IMR-90 (cell line): ENCODE measurements at regions not wholly inside any gene's neighbourhood (a gene's known extent, or its start where the extent isn't known, plus 50 kb on each side); places are given as distances from the start of the nearest gene placed in this dataset.

Source experiments
- ATAC-seq: fragments of 200-7000 bp; cut with Tn5 transposase; 2 replicates; pipeline ENCODE4 v1.9.1; 2020; ENCODE audit warnings: low read depth, mild to moderate bottlenecking, moderate library complexity
- BruUV-seq: library from RNA; stranded (reverse); fragments of 400-500 nt; replicated peaks from 2 replicates; lab custom pipeline; 2021; lab: Mats Ljungman, UMichigan
- CTCF ChIA-PET: fragments of 300-600 bp; formaldehyde crosslinking; extraction: SDS; loops from one replicate; lab custom pipeline; 2021; ENCODE audit warnings: antibody characterized with exemption; lab: Yijun Ruan, JAX
- POLR2A ChIA-PET: fragments of 300-600 bp; sonication (Branson Sonifier 250); formaldehyde crosslinking; loops from one replicate; lab custom pipeline; 2022; ENCODE audit warnings: antibody characterized with exemption; ENCODE audit not compliant: unreplicated experiment; lab: Charles Lee
- DNase-seq: peaks from one replicate; pipeline ENCODE4 v3.0.0; 2013
- H2AFZ ChIP-seq: replicated peaks from 2 replicates; pipeline ENCODE3; 2013; ENCODE audit warnings: low read length, mild to moderate bottlenecking; ENCODE audit not compliant: poor library complexity
- H2AK5ac ChIP-seq: 2 replicates; pipeline ENCODE4 v1.6.1; 2013; ENCODE audit warnings: low read depth, low read length, inconsistent platforms
- H2AK9ac ChIP-seq: replicated peaks from 2 replicates; pipeline ENCODE3; 2013; ENCODE audit warnings: mild to moderate bottlenecking, low read depth, low read length, moderate library complexity; ENCODE audit not compliant: poor library complexity
- H2BK120ac ChIP-seq: 2 replicates; pipeline ENCODE4 v1.6.1; 2013; ENCODE audit warnings: low read depth, low read length, inconsistent platforms
- H2BK15ac ChIP-seq: 3 replicates; pipeline ENCODE4 v1.6.1; 2013; ENCODE audit warnings: low read depth, low read length, inconsistent platforms
- H2BK20ac ChIP-seq: 2 replicates; pipeline ENCODE4 v1.6.1; 2013; ENCODE audit warnings: low read depth, mild to moderate bottlenecking, inconsistent platforms, low read length, moderate library complexity
- H2BK5ac ChIP-seq: 2 replicates; pipeline ENCODE4 v1.6.1; 2013; ENCODE audit warnings: mild to moderate bottlenecking, low read depth, low read length, inconsistent platforms; ENCODE audit not compliant: poor library complexity, severe bottlenecking
- H3K14ac ChIP-seq: replicated peaks from 2 replicates; pipeline ENCODE4 v1.6.1; 2013; ENCODE audit warnings: low read depth, low read length, inconsistent platforms
- H3K18ac ChIP-seq: 2 replicates; pipeline ENCODE4 v1.6.1; 2013; ENCODE audit warnings: low read depth, low read length, control low read depth
- H3K23ac ChIP-seq: 2 replicates; pipeline ENCODE4 v1.6.1; 2013; ENCODE audit warnings: low read depth, low read length, inconsistent platforms
- H3K27ac ChIP-seq: 2 replicates; pipeline ENCODE4 v1.5.1; 2013; ENCODE audit warnings: mild to moderate bottlenecking, control low read depth, low read length; ENCODE audit not compliant: insufficient read depth
- H3K27me3 ChIP-seq: 2 replicates; pipeline ENCODE4 v1.6.1; 2013; ENCODE audit warnings: low read length; ENCODE audit not compliant: control insufficient read depth, insufficient read depth
- H3K36me3 ChIP-seq: 2 replicates; pipeline ENCODE4 v1.6.1; 2013; ENCODE audit warnings: low read length, mixed read lengths; ENCODE audit not compliant: control insufficient read depth, insufficient read depth
- H3K4ac ChIP-seq: 2 replicates; pipeline ENCODE4 v1.6.1; 2013; ENCODE audit warnings: low read depth, low read length, inconsistent platforms
- H3K4me1 ChIP-seq: 2 replicates; pipeline ENCODE4 v1.6.1; 2013; ENCODE audit warnings: low read length, mixed read lengths; ENCODE audit not compliant: control insufficient read depth, insufficient read depth
- H3K4me2 ChIP-seq: 2 replicates; pipeline ENCODE4 v1.6.1; 2013; ENCODE audit warnings: low read depth, mild to moderate bottlenecking, control low read depth, low read length, moderate library complexity
- H3K4me3 ChIP-seq: 2 replicates; pipeline ENCODE4 v1.5.1; 2013; ENCODE audit warnings: low read depth, mild to moderate bottlenecking, control low read depth, low read length, moderate library complexity; ENCODE audit not compliant: insufficient read depth
- H3K56ac ChIP-seq: 2 replicates; pipeline ENCODE4 v1.6.1; 2013; ENCODE audit warnings: low read length, inconsistent platforms; ENCODE audit not compliant: insufficient read depth; ENCODE audit errors: extremely low read depth
- H3K79me1 ChIP-seq, 2 experiments: 2 replicates each; pipeline ENCODE4 v1.6.1; 2013; ENCODE audit warnings: low read length in 2 of 2, inconsistent platforms in 1 of 2, low read depth in 1 of 2
- H3K9ac ChIP-seq: 2 replicates; pipeline ENCODE4 v1.6.1; 2013; ENCODE audit warnings: low read depth, low read length, control low read depth
- H3K9me1 ChIP-seq: 2 replicates; pipeline ENCODE4 v1.6.1; 2013; ENCODE audit warnings: low read length, inconsistent platforms; ENCODE audit not compliant: insufficient read depth
- H3K9me3 ChIP-seq: 2 replicates; pipeline ENCODE4 v1.6.1; 2013; ENCODE audit warnings: low read length; ENCODE audit not compliant: control insufficient read depth, insufficient read depth
- H4K20me1 ChIP-seq: 2 replicates; pipeline ENCODE4 v1.6.1; 2013; ENCODE audit warnings: low read length, inconsistent platforms; ENCODE audit not compliant: insufficient read depth
- H4K5ac ChIP-seq: 2 replicates; pipeline ENCODE4 v1.6.1; 2013; ENCODE audit warnings: mild to moderate bottlenecking, low read depth, low read length, control low read depth
- H4K8ac ChIP-seq, 2 experiments: 2 replicates each; pipeline ENCODE4 v1.6.1; 2013; ENCODE audit warnings: low read depth in 2 of 2, low read length in 2 of 2, control low read depth in 1 of 2, inconsistent platforms in 1 of 2
- H4K91ac ChIP-seq: 2 replicates; pipeline ENCODE4 v1.6.1; 2013; ENCODE audit warnings: low read depth, low read length, inconsistent platforms; ENCODE audit not compliant: insufficient read depth
- MXI1 ChIP-seq: IDR thresholded peaks from 2 replicates; pipeline ENCODE4 v1.6.1; 2012; ENCODE audit warnings: low read depth, mild to moderate bottlenecking, low read length, moderate library complexity, borderline replicate concordance
- WGBS, 2 experiments: methylation state at CpG; one replicate each; pipeline versions ENCODE4 v1.1.5 to v1.1.7; 2013; ENCODE audit warnings: missing lambda C conversion rate in 2 of 2; ENCODE audit not compliant: insufficient read length in 1 of 2; ENCODE audit errors: extremely low coverage in 2 of 2; 5-methylcytosine and 5-hydroxymethylcytosine counted together
- dilution Hi-C: fragments of 300-500 bp; cut with HindIII; formaldehyde crosslinking; loops from one replicate; pipeline ENCODE4 v1.14.3; 2018; ENCODE audit warnings: low sequenced_read_pairs; ENCODE audit not compliant: unreplicated experiment
- in situ Hi-C: fragments of 300-500 bp; cut with MboI; formaldehyde crosslinking; loops from 3 replicates; pipeline ENCODE4 v1.14.3; 2019; ENCODE audit warnings: low sequenced_read_pairs, inconsistent platforms, mixed read lengths
- intact Hi-C: fragments of 100-400 bp; cut with micrococcal nuclease; formaldehyde crosslinking; loops from 2 replicates; pipeline ENCODE4 v1.10.0; 2022

- Histone ChIP-seq H4K20me1 (no peaks in the 10 kb centered on the region), H3K9me3 (no peaks in the 10 kb centered on the region), H2BK20ac (0 out of 2 replicates have a peak overlapping the region, but pooled peaks have one; percentile 18), H3K4me3 (peak overlapping the region; percentile 17; the same call in 1 of the 2 replicates), H4K8ac (peak overlapping the region in 1 of 2 experiments; percentile 32; a peak in 2 of 4 replicates), H2BK15ac (0 out of 3 replicates have a peak overlapping the region, but pooled peaks have one; percentile 2), H3K4me2 (peak overlapping the region; percentile 93), H2AK5ac (no peak overlapping the region), H2AK9ac (no peak overlapping the region), H3K4ac (peak overlapping the region; percentile 13; the same call in 1 of the 2 replicates), H2BK5ac (no peak overlapping the region), H3K23ac (0 out of 2 replicates have a peak overlapping the region, but pooled peaks have one; percentile 11), H4K5ac (peak overlapping the region; percentile 37; the same call in 1 of the 2 replicates), H3K36me3 (no peaks in the 10 kb centered on the region), H3K14ac (0 out of 2 replicates have a peak overlapping the region, but pooled peaks have one; percentile 19), H3K4me1 (peaks cover 2% of the 10 kb centered on the region; the same call in 1 of the 2 replicates), H3K18ac (peak overlapping the region; percentile 27), H3K9ac (no peak overlapping the region), H3K79me1 (no peaks in the 10 kb centered on the region), H2BK120ac (peak overlapping the region; percentile 1; the same call in 1 of the 2 replicates), H3K56ac (no peak overlapping the region), H3K27me3 (no peaks in the 10 kb centered on the region), H4K91ac (peak overlapping the region; percentile 19; the same call in 1 of the 2 replicates), H3K27ac (no peak overlapping the region), H2AFZ (peak overlapping the region; percentile 28), H3K9me1 (no peaks in the 10 kb centered on the region)
- dilution Hi-C loops, result no loop called here
- BruUV-seq, result no TSS peak
- intact Hi-C loops, result no loop called here
- ChIA-PET POLR2A (no interaction called here), CTCF (no interaction called here)
- peak; percentile 66 for DNase-seq
- peak; percentile 65 for ATAC-seq
- WGBS, 2 experiments, result 20% methylated on average over 1 of the region's 10 CpGs; no CpG with 5 or more reads in 1 of the 2 experiments
- no peak for TF ChIP-seq MXI1
- in situ Hi-C loops, result no loop called here
Observed at GRCh38 chr5:92641031-92641962, 939.7 kb downstream of the NR2F1-AS1 start.
